Raji (cell line): ENCODE measurements at regions not wholly inside any gene's neighbourhood (a gene's known extent, or its start where the extent isn't known, plus 50 kb on each side); places are given as distances from the start of the nearest gene placed in this dataset.

ENCODE experiments used
- POLR2A ChIP-seq: IDR thresholded peaks from 2 replicates; pipeline ENCODE4 v1.6.1; 2011; ENCODE audit warnings: low read depth, low read length, control low read depth; ENCODE audit not compliant: insufficient read depth

DNA sequence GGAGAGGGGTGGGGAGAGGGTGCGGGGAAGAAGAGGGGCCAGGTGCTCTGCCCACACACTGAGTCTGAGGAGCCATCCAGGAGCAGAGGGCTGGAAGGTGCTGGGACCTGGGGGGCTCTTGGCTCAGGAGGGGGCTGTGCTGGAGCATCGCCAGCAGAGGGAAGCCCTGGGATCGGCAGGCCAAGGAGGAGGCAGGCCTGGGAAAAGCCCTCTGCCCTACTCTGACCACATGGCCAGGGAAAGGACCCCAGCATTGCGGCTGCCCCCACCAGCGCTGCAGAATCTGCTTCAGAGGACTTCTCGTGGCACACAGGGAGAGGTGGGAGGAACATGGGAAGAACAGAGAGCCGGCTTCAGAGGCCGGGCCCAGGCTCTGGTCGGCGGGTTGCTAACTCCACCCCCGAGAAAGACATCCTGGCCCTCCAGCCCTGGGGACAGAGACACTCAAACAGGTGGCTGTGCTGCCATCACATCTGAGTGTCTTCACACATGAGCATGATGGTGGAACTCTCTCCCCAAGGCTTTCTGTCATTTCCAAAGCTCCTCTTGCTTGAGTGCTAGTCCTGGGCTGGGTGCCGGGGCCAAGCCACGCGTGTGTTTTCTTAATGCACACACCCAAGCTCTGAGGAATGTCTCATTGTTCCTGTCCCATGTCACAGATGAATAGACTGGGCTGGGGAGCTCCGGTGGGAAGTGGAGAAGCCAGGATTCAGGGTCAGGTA lies 1378.0 kb downstream of the BRD1 start:
- TF ChIP-seq POLR2A = no peak

DNA sequence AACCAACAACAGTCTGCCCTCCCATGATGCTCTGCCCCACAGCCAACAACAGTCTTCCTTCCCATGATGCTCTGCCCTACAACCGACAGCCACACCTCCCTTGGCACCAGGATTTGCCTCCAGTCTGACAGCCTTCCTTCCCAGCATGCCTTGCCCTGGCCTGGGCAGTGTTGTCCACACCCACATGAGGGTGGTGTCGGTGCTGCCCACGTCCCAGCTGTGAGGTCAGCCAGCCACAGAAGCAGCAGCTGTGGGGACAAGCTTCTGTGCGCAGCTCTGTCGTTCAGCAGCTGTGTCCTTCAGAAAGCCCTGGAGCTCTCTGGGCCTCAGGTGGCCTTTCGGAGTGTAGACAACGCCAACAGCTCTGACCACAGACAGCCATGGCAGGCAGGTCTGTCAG lies 1378.9 kb downstream of the BRD1 start:
- TF ChIP-seq POLR2A = no peak

DNA sequence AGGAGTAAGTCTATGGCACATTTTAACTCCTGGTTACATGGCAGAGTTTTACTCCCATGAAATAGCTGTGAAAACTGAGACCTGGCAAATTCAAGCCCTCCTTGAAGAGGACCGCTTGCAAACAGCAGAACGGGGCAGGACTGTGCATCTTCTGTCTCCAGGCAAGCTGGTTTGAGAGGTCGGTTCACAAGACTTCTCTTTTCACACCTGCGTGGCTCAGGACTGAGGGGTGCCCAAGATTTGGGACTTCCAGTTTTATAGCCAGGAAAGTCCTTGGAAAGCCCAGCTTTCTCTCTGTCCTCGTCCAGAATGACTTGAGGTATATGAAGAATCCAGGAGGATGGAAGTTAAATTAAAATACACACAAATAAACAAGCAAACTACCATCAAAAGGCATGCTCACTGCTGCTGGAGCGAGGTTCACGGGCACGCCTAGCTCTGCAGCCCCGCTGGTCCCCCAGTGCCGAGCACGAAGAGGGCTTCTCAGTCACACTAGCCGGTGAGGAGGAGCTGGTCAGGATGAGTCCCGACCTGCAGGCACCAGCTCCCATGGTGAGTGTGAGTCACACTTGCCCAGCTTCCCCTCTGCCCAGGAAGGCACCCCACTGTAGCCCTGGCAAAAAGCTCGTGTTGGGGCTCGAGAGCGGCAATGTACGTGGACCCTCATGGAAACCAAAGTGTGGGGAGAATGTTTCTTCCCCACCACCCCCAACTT lies 1382.4 kb downstream of the BRD1 start:
- no peak for TF ChIP-seq POLR2A

DNA sequence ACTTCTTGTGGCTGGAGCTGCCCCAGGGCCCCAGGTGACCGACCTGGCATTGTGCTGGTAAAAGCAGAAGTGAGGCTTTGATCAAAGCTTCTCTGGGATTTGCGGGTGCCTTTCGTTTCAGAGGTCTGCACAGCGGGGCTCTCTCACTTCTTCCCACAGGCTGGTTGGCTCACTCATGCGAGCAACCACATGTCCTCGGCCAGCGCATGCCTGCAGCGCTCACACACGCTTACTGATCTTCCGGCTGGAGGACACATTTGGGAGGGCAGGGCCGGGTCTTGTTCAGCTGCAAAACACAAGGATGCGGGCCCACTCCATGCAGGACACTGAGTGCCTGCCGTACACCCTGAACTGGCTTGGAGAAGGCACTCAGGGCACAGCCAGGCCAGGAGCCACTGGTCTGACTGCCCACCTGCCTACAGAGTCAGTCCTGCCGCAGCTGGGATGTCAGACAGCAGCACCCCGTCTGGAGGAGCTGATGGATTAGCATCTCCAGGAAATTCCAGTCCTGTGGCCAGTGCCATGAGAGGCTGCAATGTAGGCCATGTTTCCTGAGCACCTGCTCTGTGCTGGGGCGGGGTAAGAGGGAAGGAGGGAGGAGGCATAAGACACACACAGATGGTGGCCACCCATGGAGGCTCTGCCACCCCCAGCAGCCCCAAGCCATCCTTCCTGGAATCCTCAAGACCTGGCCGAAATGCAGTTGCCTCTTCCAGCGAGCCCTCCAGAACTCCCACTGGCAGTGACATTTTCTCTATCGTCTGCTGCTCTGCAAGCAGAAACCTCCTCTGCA lies 1383.2 kb downstream of the BRD1 start:
- TF ChIP-seq POLR2A = no peak

DNA sequence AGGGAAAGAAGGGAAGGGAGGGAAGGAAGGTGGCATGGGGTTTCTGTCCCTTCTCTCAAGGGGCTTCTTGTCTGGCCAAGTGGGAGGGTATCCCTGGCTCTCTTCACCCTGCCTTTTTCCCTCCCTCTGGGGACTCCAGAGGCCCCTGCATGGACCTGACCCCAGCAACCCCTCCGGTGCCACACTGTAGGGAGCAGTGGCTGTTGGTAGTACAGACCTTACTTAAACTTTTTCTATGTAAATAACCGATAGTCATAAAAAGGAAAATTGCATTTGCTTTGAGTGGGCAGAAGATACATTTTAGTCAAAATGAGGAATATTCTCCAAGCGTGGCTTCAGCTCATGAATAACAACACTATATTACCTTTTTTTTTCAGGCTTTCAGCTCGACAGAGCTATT lies 1384.0 kb downstream of the BRD1 start:
- TF ChIP-seq POLR2A = no peak

DNA sequence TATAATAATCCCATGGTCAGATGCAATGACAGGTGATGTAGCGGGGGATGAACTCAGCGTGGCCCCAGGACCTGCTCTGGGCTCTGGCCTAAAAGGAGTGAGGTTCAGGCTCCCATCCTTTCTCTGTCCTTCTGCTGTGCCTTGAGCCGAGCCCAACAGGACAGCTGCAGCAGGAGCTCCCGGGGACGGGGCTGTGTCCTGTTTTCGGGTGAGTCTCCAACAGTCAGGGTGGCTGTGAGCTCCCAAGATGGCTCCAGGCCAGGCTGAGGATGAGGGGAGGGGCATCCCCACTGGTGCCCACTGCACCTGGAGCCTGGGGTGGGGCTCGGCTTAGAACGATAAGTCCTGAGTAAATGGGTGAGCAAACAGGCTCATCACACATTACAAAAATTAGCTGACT lies 1385.0 kb downstream of the BRD1 start:
- no peak for TF ChIP-seq POLR2A

DNA sequence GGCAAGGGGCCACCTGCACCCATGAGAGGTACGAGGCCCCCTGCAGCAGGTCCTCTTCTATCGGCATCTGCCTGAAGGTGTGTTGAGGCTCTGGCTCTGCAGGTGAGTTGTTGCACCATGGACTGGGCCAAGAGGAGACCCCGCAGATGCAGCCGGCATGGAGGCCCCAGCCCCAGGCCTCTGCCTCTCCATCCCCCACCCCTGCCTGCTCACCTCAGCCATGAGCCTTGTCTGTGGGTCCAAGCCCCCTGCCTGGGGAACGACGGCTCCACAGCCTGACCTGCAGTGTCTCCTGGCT lies 1386.2 kb downstream of the BRD1 start:
- TF ChIP-seq POLR2A = no peak

DNA sequence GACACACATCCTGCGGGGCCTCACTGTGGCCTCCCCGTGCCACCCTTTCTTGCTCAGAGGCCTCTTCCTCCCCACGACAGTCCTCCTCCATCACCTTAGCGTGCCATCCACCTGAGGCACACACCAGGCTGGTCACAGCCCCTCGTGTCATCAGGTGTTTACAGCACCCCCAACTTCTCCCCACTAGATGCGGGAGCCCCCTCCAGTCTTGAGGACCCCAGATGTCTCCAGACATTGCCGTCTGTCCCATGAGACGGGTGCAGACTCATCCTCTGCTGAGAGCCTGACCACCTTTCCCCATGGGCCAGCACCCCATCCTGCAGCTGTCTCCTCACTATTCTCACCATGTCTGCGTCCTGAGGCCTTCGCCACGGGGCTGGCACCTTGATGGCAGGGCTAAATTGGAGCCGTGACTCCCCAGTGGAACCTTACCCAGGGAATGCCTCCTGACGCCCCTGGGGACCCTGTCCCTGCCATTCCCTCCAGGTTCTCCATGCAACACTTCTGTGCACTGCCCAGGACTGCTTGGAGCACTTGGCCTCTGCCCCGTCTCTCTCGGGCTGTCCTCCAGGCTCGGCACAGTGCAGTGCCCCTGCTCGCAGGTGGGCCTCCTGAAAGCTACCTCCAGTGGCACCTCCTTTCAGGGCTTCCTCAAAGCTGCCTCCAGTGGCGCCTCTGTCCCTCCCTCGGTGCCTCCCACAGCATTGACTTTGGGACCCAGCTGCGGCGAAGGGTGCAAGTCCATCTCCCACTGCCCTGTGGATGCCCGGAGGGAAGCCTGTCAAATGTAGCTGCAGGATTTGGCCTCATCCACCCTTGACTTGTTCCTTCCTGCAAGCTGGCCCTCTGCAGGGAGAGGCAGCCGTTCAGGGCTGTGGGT lies 1386.8 kb downstream of the BRD1 start:
- no peak for TF ChIP-seq POLR2A

DNA sequence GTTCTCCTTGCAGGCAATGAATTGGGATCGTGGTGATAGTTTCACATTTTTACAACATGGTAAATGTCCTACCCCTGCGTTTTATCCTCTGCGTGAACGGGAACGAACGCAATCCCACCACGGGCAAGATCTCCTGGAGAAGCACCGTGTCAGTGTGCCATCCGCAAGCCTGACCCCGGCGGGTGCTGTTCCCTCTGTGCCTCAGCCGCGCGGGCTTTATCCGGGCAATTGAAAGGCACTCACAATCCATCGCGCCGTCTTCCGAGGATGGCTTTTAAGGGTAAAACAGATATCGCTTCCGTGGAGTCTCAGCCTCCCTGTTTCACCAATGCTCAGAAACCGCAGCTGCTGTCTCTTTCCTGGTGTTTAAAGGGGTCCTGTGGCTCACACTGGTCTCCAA lies 1387.5 kb downstream of the BRD1 start:
- no peak for TF ChIP-seq POLR2A

DNA sequence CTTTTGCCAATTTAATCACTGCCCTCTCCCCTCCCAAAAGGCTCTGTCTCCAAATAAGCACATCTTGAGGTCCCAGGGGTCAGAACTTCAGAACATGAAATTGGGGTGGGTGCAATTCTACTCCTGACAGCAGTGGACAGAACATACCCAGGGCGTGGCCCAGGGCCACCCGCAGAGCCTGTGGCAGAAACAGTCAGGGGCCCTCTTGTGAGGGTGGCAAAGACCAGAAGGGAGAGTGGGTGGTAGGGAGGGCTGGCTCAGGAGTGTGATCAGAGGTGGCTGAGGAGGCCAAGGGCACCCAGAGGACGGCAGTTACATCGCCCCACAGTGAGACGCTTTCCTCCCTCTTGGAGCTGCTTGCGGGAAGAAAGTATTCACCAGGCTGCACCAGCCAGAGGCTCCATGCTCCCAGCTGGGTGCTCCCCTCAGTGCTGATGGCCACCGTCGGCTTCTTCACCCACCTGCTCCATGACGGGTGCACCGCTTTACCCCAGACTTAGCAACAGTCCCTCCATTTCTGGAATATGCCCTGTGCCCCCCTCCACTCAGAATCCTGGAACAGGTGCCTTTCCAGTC lies 1388.0 kb downstream of the BRD1 start:
- TF ChIP-seq POLR2A = no peak

DNA sequence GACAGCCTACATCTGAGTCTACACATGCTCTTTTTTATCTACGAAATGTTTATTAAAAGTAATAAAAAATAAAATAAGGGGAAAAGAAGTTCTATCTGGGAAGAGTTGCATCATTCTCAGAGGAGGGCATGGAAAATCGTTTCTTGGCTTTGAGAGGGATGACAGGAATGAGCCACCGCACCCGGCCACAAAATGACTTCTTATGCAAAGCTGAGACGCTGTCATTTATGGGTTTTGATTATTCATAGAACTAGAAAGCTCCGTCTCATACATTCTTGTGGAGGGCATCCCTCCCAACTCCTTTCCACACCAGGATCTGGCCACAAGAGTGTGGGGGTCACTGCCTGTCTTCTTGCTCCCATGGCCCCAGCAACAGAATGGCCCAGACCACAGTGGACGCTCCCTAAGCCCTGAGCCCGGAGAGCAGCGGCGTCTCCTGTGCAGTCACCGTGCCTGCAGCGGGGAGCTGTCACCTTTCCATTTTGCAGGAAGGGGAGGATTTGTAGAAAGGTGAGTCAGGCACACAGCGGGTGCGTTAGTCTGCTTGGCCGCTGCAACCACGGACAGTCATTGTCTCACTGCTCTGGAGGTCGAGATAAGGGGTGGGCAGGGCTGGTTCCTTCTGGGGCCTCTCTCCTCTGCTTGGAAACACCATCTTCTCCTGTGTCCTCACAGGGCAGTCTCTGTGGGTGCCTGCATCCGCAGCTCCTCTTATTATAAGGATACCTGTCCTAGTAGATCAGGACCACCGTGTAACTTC lies 1388.7 kb downstream of the BRD1 start:
- no peak for TF ChIP-seq POLR2A

DNA sequence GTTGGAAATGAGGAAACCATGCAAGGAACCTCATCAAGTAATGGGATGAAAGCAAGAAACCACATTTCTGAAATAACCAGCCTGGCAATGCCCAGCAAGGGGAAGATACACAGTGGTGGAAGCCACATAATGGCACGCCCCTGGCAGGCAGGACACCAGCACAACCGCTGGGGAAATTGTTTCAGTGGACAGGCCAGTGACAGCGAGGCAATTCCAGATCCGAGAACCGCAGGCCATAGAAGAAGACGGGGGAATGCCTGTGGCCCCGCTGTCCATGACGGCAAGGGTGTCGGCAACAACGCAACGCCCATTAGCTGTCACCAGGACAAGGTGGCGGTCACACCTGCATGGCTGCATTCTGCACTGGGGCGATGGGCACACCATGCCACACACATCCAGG lies 1389.6 kb downstream of the BRD1 start:
- TF ChIP-seq POLR2A = no peak

DNA sequence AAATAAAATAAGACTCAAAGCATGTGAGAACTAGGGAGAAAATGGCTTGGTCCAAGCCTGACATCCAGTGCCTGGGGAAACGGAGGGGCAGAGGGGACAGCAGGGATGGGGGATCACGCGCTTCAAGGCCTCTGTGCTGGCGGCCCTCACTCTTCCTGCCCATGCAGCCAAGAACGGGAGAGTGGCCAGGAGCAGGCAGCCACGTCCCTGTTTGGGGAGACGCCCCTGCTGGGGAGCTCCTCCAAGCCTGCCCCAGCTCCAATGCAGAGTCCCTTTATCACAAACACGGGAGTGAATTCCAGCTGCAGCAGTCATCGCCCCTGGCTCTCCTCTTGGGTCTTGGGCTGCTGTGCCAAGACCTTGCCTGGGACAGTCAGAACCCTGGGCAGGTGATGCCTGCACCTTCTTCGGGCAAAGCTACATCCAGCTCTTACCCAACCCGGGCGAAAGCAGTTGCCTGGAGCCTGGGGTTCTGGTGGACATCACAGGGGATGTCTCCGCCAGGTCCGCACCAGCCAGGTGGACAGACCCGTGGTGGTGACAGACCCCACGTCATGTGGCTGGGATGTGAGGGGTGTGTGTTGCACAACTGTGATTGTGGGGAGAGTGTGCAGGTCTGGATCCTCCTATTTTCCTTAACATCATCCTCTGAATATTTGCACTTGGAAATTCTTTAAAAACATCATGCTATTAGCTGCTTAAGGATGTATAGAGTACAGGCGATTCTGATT lies 1391.3 kb downstream of the BRD1 start:
- no peak for TF ChIP-seq POLR2A
